GM12878 (cell line): ENCODE measurements at regions not wholly inside any gene's neighbourhood (a gene's known extent, or its start where the extent isn't known, plus 50 kb on each side); places are given as distances from the start of the nearest gene placed in this dataset.

Experiments
- RAD21 ChIP-seq: IDR thresholded peaks from 2 replicates; pipeline ENCODE4 v1.6.1; 2011; ENCODE audit warnings: mild to moderate bottlenecking, low read depth, low read length, moderate library complexity; ENCODE audit not compliant: insufficient read depth
- SRF ChIP-seq, 2 experiments: IDR thresholded peaks; 2 replicates each; pipeline ENCODE4 v1.6.1; 2011; ENCODE audit warnings: low read depth in 2 of 2, low read length in 2 of 2, mild to moderate bottlenecking in 1 of 2, moderate library complexity in 1 of 2
- TF ChIP-seq, protein P1 (sequence below): fragments of 450-650 bp; IDR thresholded peaks from 2 replicates; pipeline ENCODE4 v1.6.1; 2017; ENCODE audit warnings: mild to moderate bottlenecking

DNA sequence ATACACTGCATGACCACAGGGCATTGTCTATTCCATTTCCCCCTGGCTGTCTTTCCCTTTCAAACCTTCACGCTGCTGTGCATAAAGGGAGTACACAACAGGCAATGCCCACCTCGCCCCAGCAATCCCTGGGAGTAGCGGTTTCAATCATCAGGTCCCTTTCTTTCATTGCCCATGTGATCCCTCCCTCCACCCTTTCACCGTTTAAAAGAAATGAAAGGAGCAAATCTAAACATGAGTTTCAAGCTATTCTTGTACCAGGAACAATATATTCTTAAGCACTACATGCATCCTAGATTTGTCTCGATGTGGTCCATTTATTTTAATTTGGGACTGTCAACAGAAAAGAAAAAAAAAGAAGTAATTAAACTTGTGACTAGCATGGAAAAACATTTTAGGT, 123.4 kb upstream of the ARGLU1 start:
- TF ChIP-seq, protein P1, sequence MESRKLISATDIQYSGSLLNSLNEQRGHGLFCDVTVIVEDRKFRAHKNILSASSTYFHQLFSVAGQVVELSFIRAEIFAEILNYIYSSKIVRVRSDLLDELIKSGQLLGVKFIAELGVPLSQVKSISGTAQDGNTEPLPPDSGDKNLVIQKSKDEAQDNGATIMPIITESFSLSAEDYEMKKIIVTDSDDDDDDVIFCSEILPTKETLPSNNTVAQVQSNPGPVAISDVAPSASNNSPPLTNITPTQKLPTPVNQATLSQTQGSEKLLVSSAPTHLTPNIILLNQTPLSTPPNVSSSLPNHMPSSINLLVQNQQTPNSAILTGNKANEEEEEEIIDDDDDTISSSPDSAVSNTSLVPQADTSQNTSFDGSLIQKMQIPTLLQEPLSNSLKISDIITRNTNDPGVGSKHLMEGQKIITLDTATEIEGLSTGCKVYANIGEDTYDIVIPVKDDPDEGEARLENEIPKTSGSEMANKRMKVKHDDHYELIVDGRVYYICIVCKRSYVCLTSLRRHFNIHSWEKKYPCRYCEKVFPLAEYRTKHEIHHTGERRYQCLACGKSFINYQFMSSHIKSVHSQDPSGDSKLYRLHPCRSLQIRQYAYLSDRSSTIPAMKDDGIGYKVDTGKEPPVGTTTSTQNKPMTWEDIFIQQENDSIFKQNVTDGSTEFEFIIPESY, result no peak
- TF ChIP-seq SRF (IDR thresholded peaks at IDR 0.05; ENCODE audit: low read depth in 2 of 2, low read length in 2 of 2) (no peak), RAD21 (no peak)
